ENCODE measurements at regions not wholly inside any gene's neighbourhood (a gene's known extent, or its start where the extent isn't known, plus 50 kb on each side); places are given as distances from the start of the nearest gene placed in this dataset.
"Not testable (repeated sequence)": the region's sequence is repeated elsewhere in the genome, so short reads cannot be mapped to it uniquely, and the experiment has no call there.

- TF ChIP-seq CTCF (IDR thresholded peaks at IDR 0.05), result no peak
- 62 to 66% methylated on average over 12 of the region's 12 CpGs for WGBS, 2 donors
- H3K9me3 ChIP-seq, result no peaks in the 10 kb centered on the region
- intact Hi-C loops (cut with DNase I), result loop anchor here in 2 of 10 donors (10.0 kb wide), 2 partner anchors 92 to 102 kb away; no protein-coding TSS in a partner anchor
- H3K27ac ChIP-seq, result peak overlapping the region in 9 of 10 donors; percentile 41 to 80 (median 63)
- no peaks in the 10 kb centered on the region for H3K27me3 ChIP-seq
- no peak for DNase-seq
- no peaks in the 10 kb centered on the region for H3K36me3 ChIP-seq
- no peak for ATAC-seq
- no peak overlapping the region for H3K4me3 ChIP-seq
- peaks cover 3 to 68% (median 58%) of the 10 kb centered on the region in 9 donors for H3K4me1 ChIP-seq
Observed at GRCh38 chr13:50422181-50423148, 407.2 kb downstream of the KCNRG start.

GRCh38 chr13:50424993-50425392, 409.7 kb downstream of the KCNRG start:
- WGBS, 2 donors, result 94 to 98% methylated on average over 2 of the region's 2 CpGs
- TF ChIP-seq CTCF (IDR thresholded peaks at IDR 0.05), result no peak
- H3K36me3 ChIP-seq, result no peaks in the 10 kb centered on the region
- DNase-seq (no peak), ATAC-seq (no peak)
- intact Hi-C loops (cut with DNase I), result loop anchor here in 2 of 10 donors (10.0 kb wide), 2 partner anchors 90 to 100 kb away; no protein-coding TSS in a partner anchor
- H3K9me3 ChIP-seq, result no peaks in the 10 kb centered on the region
- H3K4me1 ChIP-seq, result peaks cover 3 to 56% (median 47%) of the 10 kb centered on the region in 9 donors
- H3K27me3 ChIP-seq, result no peaks in the 10 kb centered on the region
- H3K4me3 ChIP-seq, result no peak overlapping the region
- H3K27ac ChIP-seq, result no peak overlapping the region

- no peaks in the 10 kb centered on the region for H3K36me3 ChIP-seq
- no peak overlapping the region for H3K27ac ChIP-seq
- H3K27me3 ChIP-seq, result no peaks in the 10 kb centered on the region
- peaks cover 3 to 49% (median 40%) of the 10 kb centered on the region in 9 donors for H3K4me1 ChIP-seq
- no peak overlapping the region for H3K4me3 ChIP-seq
- TF ChIP-seq CTCF (IDR thresholded peaks at IDR 0.05), result no peak
- intact Hi-C loops (cut with DNase I), result loop anchor here in 2 of 10 donors (10.0 kb wide), 2 partner anchors 89 to 99 kb away; no protein-coding TSS in a partner anchor
- DNase-seq (no peak), ATAC-seq (peak in 1 of 8 donors; percentile 19)
- H3K9me3 ChIP-seq, result no peaks in the 10 kb centered on the region
Observed at GRCh38 chr13:50425772-50426171, 410.5 kb downstream of the KCNRG start.

GRCh38 chr13:50426927-50427326, 411.7 kb downstream of the KCNRG start:
- intact Hi-C loops (cut with DNase I), result loop anchor here in 2 of 10 donors (10.0 kb wide), 2 partner anchors 88 to 98 kb away; no protein-coding TSS in a partner anchor
- H3K4me3 ChIP-seq, result no peak overlapping the region
- no peak for TF ChIP-seq CTCF (IDR thresholded peaks at IDR 0.05)
- no peak overlapping the region for H3K27ac ChIP-seq
- H3K9me3 ChIP-seq, result no peaks in the 10 kb centered on the region
- H3K4me1 ChIP-seq, result peaks cover 3 to 37% (median 28%) of the 10 kb centered on the region in 9 donors
- H3K27me3 ChIP-seq, result no peaks in the 10 kb centered on the region
- no peak for ATAC-seq
- H3K36me3 ChIP-seq, result no peaks in the 10 kb centered on the region
- no peak for DNase-seq

GRCh38 chr13:50427511-50427910, 412.3 kb downstream of the KCNRG start:
- not testable (repeated sequence) for H3K27me3 ChIP-seq, H3K36me3 ChIP-seq, DNase-seq, H3K9me3 ChIP-seq, H3K4me3 ChIP-seq, H3K27ac ChIP-seq, ATAC-seq
- peaks cover 2 to 31% (median 22%) of the 10 kb centered on the region in 9 donors for H3K4me1 ChIP-seq
- intact Hi-C loops (cut with DNase I), result loop anchor here in 2 of 10 donors (10.0 kb wide), 2 partner anchors 87 to 97 kb away; no protein-coding TSS in a partner anchor
- 97% methylated on average over 9 of the region's 9 CpGs for WGBS, 2 donors
